Tibial artery (tissue), 4 donors: ENCODE measurements at regions not wholly inside any gene's neighbourhood (a gene's known extent, or its start where the extent isn't known, plus 50 kb on each side); places are given as distances from the start of the nearest gene placed in this dataset.

ENCODE experiments used
- DNase-seq, 2 donors: peaks; one replicate each; pipeline ENCODE4 v3.0.0-alpha.2; 2019
- H3K27ac ChIP-seq, 2 donors: fragments of 200-600 bp; sonication (generic) in 1 of 2; 1 replicate in 1 of 2; 2 replicates in 1 of 2; pipeline ENCODE4 v1.5.1; 2018 to 2019; ENCODE audit warnings: mild to moderate bottlenecking in 1 of 2
- H3K27me3 ChIP-seq, 2 donors: fragments of 200-600 bp; sonication (generic) in 1 of 2; one replicate each; pipeline versions ENCODE4 v1.5.1 to v1.6.0; 2016 to 2019
- H3K36me3 ChIP-seq, 3 donors: fragments of 200-600 bp; sonication (generic) in 2 of 3; one replicate each; pipeline ENCODE4 v1.5.1; 2016 to 2019; ENCODE audit warnings: mild to moderate bottlenecking in 2 of 3
- H3K4me1 ChIP-seq, 4 donors: fragments of 200-600 bp; sonication (generic) in 2 of 4; 1 replicate in 3 of 4; 2 replicates in 1 of 4; pipeline ENCODE4 v1.5.1; 2016 to 2019
- H3K4me3 ChIP-seq, 2 donors: fragments of 200-600 bp; sonication (generic) in 1 of 2; 1 replicate in 1 of 2; 2 replicates in 1 of 2; pipeline ENCODE4 v1.5.1; 2018 to 2019; ENCODE audit warnings: mild to moderate bottlenecking in 2 of 2
- H3K9me3 ChIP-seq, 3 donors: fragments of 200-600 bp; sonication (generic) in 1 of 3; one replicate each; pipeline ENCODE4 v1.5.1; 2016 to 2019
- intact Hi-C: fragments of 100-400 bp; cut with DNase I; formaldehyde crosslinking; loops from one replicate; pipeline ENCODE4 v1.15.0; 2023; ENCODE audit warnings: low total_unique reads
- TF ChIP-seq, protein P1 (sequence below), 2 experiments: fragments of 200-600 bp in 1 of 2; fragments of 450-650 bp in 1 of 2; IDR thresholded peaks; one replicate each; pipeline ENCODE4 v1.5.1; 2017 to 2019; ENCODE audit warnings: antibody characterized with exemption in 2 of 2, mild to moderate bottlenecking in 1 of 2, moderate library complexity in 1 of 2

DNA sequence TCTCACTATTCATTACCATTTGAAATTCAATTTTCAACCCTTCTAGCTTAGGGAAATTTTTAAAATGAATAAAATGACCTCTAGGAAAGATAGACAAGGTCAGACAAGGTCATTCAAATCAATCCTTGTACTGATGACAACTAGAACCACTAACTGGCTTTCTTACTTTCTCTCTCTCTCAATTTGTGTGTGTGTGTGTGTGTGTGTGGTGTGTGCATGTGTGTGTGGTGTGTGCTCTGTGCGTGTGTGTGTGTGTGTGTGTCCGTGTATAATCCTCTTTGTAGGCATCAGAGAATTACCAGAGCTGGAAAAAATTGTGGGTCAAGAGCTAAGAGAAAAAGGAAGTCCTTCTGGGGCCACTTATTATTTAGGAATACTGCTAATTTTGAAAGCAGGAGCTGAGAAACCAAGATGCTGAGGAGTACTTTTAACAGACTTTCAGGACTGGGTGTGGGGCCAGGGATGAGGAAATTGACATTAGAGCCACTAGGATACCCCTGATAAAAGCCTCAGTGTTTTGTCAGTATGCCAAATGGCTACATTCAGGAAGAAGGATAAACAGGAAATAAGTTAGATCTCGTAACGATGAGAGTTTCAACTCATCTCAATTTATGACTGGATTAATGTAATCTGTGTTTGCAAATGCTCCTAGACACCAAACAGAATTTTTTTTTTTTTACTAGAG lies 723.3 kb downstream of the CETN3 start:
- Histone ChIP-seq H3K36me3 (no peaks in the 10 kb centered on the region), H3K4me3 (no peak overlapping the region), H3K27ac (no peak overlapping the region), H3K4me1 (no peaks in the 10 kb centered on the region), H3K9me3 (peaks cover 0 to 6% (median 6%) of the 10 kb centered on the region in 3 donors), H3K27me3 (no peaks in the 10 kb centered on the region)
- TF ChIP-seq, protein P1, sequence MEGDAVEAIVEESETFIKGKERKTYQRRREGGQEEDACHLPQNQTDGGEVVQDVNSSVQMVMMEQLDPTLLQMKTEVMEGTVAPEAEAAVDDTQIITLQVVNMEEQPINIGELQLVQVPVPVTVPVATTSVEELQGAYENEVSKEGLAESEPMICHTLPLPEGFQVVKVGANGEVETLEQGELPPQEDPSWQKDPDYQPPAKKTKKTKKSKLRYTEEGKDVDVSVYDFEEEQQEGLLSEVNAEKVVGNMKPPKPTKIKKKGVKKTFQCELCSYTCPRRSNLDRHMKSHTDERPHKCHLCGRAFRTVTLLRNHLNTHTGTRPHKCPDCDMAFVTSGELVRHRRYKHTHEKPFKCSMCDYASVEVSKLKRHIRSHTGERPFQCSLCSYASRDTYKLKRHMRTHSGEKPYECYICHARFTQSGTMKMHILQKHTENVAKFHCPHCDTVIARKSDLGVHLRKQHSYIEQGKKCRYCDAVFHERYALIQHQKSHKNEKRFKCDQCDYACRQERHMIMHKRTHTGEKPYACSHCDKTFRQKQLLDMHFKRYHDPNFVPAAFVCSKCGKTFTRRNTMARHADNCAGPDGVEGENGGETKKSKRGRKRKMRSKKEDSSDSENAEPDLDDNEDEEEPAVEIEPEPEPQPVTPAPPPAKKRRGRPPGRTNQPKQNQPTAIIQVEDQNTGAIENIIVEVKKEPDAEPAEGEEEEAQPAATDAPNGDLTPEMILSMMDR (IDR thresholded peaks at IDR 0.05), result no peak
- intact Hi-C loops, result no loop called here
- no peak for DNase-seq

DNA sequence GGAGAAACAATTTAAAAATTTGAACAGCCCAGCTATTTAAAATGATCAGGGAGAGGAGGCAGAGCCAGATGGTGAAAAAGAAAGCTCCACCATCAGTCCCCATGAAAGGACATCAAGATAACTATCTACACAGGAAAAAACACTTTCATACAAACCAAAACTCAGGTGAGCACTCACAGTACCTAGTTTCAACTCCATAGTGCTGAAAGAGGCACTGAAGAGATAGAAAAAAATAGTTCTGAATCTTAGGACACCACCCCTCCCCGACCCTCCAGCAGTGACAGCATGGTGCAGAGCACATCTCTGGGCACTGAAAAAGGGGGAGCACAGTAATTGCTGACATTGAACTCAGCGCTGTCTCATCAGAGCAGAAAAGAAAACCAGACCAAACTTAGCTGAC lies 732.9 kb downstream of the CETN3 start:
- no peak for DNase-seq
- Histone ChIP-seq H3K4me1 (no peaks in the 10 kb centered on the region), H3K27ac (no peak overlapping the region), H3K4me3 (no peak overlapping the region), H3K36me3 (no peaks in the 10 kb centered on the region), H3K9me3 (no peaks in the 10 kb centered on the region), H3K27me3 (no peaks in the 10 kb centered on the region)
- TF ChIP-seq, protein P1 (IDR thresholded peaks at IDR 0.05), result no peak
- intact Hi-C loops, result no loop called here

DNA sequence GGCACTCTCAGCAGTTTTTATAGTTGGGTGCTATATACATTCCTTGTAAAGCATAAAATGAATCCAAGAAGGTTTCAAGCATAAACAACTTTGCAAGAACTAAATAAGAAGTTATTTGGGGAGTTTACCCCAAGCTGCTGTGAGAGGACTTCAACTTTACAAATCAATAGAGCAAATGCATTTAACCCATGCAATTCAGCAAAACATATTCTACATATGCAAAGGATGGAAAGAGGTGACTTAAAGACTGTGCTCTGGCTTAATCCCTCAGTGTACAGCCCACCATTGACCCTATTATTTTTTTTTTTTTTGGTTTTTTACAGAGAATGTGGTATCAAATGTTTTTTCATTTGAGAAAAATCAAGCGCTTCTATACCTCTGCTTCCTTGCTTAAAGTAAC lies 736.5 kb downstream of the CETN3 start:
- no peak overlapping the region for H3K4me3 ChIP-seq
- no peaks in the 10 kb centered on the region for H3K27me3 ChIP-seq
- no peak for DNase-seq
- intact Hi-C loops, result loop anchor here (5.0 kb wide), 1 partner anchor 1574 kb away; no protein-coding TSS in a partner anchor
- H3K36me3 ChIP-seq, result no peaks in the 10 kb centered on the region
- H3K4me1 ChIP-seq, result peaks cover 0 to 6% (median 0%) of the 10 kb centered on the region in 4 donors
- TF ChIP-seq, protein P1 (IDR thresholded peaks at IDR 0.05), result no peak
- H3K9me3 ChIP-seq, result no peaks in the 10 kb centered on the region
- no peak overlapping the region for H3K27ac ChIP-seq

DNA sequence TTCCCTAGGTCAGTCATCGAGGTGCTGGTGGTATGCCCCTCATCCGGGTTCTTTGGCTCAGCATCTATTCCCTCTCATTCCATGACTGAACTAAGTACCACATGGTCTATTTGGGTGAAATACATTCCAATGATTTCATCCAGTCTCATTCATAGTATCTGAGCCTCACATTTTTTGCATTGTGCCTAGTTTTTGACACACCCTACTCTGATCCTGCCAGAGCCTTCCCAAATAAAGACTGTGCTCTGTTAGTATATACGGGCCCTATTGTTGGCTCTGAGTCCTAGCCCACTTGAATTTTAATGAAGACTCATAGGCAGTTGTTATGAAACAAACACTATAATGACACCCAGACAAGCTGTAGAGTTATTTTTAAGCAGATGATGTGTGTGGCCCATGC lies 740.7 kb downstream of the CETN3 start:
- H3K4me1 ChIP-seq, result peaks cover 0 to 6% (median 0%) of the 10 kb centered on the region in 4 donors
- TF ChIP-seq, protein P1 (IDR thresholded peaks at IDR 0.05), result no peak
- H3K9me3 ChIP-seq, result peaks cover 0 to 8% (median 0%) of the 10 kb centered on the region in 3 donors
- intact Hi-C loops, result no loop called here
- H3K27me3 ChIP-seq, result no peaks in the 10 kb centered on the region
- no peak overlapping the region for H3K27ac ChIP-seq
- H3K4me3 ChIP-seq, result no peak overlapping the region
- no peak for DNase-seq
- no peaks in the 10 kb centered on the region for H3K36me3 ChIP-seq

DNA sequence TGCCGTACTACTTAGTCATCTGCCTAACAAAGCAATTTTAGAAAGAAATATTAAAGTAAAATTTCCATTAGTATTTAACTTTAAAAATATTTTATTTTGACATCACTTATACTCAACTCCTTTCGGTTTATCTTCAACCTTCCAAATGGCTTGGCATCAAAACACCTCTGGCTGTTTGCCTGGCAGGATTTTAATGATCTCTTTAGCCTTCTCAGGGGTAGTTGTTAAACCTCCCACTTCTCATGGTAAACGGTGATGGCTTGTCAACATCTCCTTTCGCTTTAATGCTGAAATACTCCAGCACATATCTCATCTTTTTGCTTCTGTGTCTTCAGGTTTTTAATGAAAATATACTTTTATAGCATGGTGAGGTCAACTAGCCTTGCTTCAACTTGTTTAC lies 747.1 kb downstream of the CETN3 start:
- no peaks in the 10 kb centered on the region for H3K4me1 ChIP-seq
- H3K36me3 ChIP-seq, result no peaks in the 10 kb centered on the region
- no peaks in the 10 kb centered on the region for H3K27me3 ChIP-seq
- H3K4me3 ChIP-seq, result no peak overlapping the region
- H3K9me3 ChIP-seq, result peaks cover 0 to 8% (median 0%) of the 10 kb centered on the region in 3 donors
- TF ChIP-seq, protein P1 (IDR thresholded peaks at IDR 0.05), result no peak
- H3K27ac ChIP-seq, result no peak overlapping the region
- intact Hi-C loops, result no loop called here
- no peak for DNase-seq
